ENCODE measurements at regions not wholly inside any gene's neighbourhood (a gene's known extent, or its start where the extent isn't known, plus 50 kb on each side); places are given as distances from the start of the nearest gene placed in this dataset.
"Not testable (repeated sequence)": the region's sequence is repeated elsewhere in the genome, so short reads cannot be mapped to it uniquely, and the experiment has no call there.

GRCh38 chr14:104250175-104250574, 111.8 kb downstream of the KIF26A start:
- DNase-seq: no peak

GRCh38 chr14:104252256-104253215, 114.1 kb downstream of the KIF26A start:
- DNase-seq: no peak

- no peak for DNase-seq
These were observed 114.9 kb downstream of the KIF26A start for GRCh38 chr14:104253223-104253822.

- no peak for DNase-seq
These were observed 115.5 kb downstream of the KIF26A start for GRCh38 chr14:104253901-104254353.

GRCh38 chr14:104254735-104255400, 116.5 kb downstream of the KIF26A start:
- DNase-seq: no peak

- no peak for DNase-seq
These were observed 117.6 kb downstream of the KIF26A start for GRCh38 chr14:104256025-104256424.

- DNase-seq: no peak
These were observed 124.4 kb downstream of the KIF26A start for GRCh38 chr14:104262515-104263514.

- no peak for DNase-seq
These were observed 125.4 kb downstream of the KIF26A start for GRCh38 chr14:104263675-104264358.

GRCh38 chr14:104264495-104265265, 126.3 kb downstream of the KIF26A start:
- no peak for DNase-seq

GRCh38 chr14:104265918-104266630, 127.7 kb downstream of the KIF26A start:
- no peak for DNase-seq

GRCh38 chr14:104266631-104267575, 128.5 kb downstream of the KIF26A start:
- DNase-seq: no peak

GRCh38 chr14:104267895-104268294, 129.5 kb downstream of the KIF26A start:
- DNase-seq: no peak

GRCh38 chr14:104268295-104268694, 129.9 kb downstream of the KIF26A start:
- DNase-seq: no peak

- no peak for DNase-seq
These were observed 130.5 kb downstream of the KIF26A start for GRCh38 chr14:104268725-104269436.

GRCh38 chr14:104269511-104270241, 131.3 kb downstream of the KIF26A start:
- not testable (repeated sequence) for DNase-seq

GRCh38 chr14:104271391-104271790, 133.0 kb downstream of the KIF26A start:
- DNase-seq: no peak

GRCh38 chr14:104274806-104275205, 136.4 kb downstream of the KIF26A start:
- DNase-seq: no peak

All from KG1 (cell line).